Ishikawa (cell line): ENCODE measurements at regions not wholly inside any gene's neighbourhood (a gene's known extent, or its start where the extent isn't known, plus 50 kb on each side); places are given as distances from the start of the nearest gene placed in this dataset.

Experiments
- CEBPB ChIP-seq: IDR thresholded peaks from 2 replicates; pipeline ENCODE4 v1.6.1; 2012
- CREB1 ChIP-seq: IDR thresholded peaks from 2 replicates; pipeline ENCODE4 v1.6.1; 2012; ENCODE audit warnings: low read depth
- EGR1 ChIP-seq: IDR thresholded peaks from 2 replicates; pipeline ENCODE4 v1.6.1; 2012
- EP300 ChIP-seq: IDR thresholded peaks from 2 replicates; pipeline ENCODE4 v1.6.1; 2012; ENCODE audit warnings: borderline replicate concordance
- FOXM1 ChIP-seq: IDR thresholded peaks from 2 replicates; pipeline ENCODE4 v1.6.1; 2012; ENCODE audit warnings: low read depth, borderline replicate concordance
- MAX ChIP-seq: IDR thresholded peaks from 2 replicates; pipeline ENCODE4 v1.6.1; 2012
- NFIC ChIP-seq: IDR thresholded peaks from 2 replicates; pipeline ENCODE4 v1.6.1; 2012
- RAD21 ChIP-seq: IDR thresholded peaks from 2 replicates; pipeline ENCODE4 v1.6.1; 2012; ENCODE audit warnings: low read depth
- TAF1 ChIP-seq: IDR thresholded peaks from 2 replicates; pipeline ENCODE4 v1.6.1; 2012; ENCODE audit warnings: low read depth, mild to moderate bottlenecking
- TCF12 ChIP-seq: IDR thresholded peaks from 2 replicates; pipeline ENCODE4 v1.6.1; 2012; ENCODE audit warnings: low read depth
- TEAD4 ChIP-seq: IDR thresholded peaks from 2 replicates; pipeline ENCODE4 v1.6.1; 2012
- USF1 ChIP-seq: IDR thresholded peaks from 2 replicates; pipeline ENCODE4 v1.6.1; 2012
- YY1 ChIP-seq: IDR thresholded peaks from 2 replicates; pipeline ENCODE4 v1.6.1; 2012; ENCODE audit warnings: low read depth
- ZBTB7A ChIP-seq: IDR thresholded peaks from 2 replicates; pipeline ENCODE4 v1.6.1; 2012; ENCODE audit warnings: low read depth
- TF ChIP-seq, protein P1 (sequence below): IDR thresholded peaks from 2 replicates; pipeline ENCODE4 v1.6.1; 2012; ENCODE audit warnings: low read depth, mild to moderate bottlenecking

GRCh38 chr9:108088916-108089315, 599.3 kb upstream of the KLF4 start:
- TF ChIP-seq TCF12 (no peak), MAX (no peak), TEAD4 (no peak), YY1 (no peak), FOXM1 (no peak), CEBPB (no peak), NFIC (no peak), TAF1 (no peak)

GRCh38 chr9:108087781-108088180, 598.2 kb upstream of the KLF4 start:
- TF ChIP-seq EGR1 (no peak), NFIC (no peak), ZBTB7A (no peak), CREB1 (no peak), MAX (no peak), RAD21 (no peak)
- TF ChIP-seq, protein P1, sequence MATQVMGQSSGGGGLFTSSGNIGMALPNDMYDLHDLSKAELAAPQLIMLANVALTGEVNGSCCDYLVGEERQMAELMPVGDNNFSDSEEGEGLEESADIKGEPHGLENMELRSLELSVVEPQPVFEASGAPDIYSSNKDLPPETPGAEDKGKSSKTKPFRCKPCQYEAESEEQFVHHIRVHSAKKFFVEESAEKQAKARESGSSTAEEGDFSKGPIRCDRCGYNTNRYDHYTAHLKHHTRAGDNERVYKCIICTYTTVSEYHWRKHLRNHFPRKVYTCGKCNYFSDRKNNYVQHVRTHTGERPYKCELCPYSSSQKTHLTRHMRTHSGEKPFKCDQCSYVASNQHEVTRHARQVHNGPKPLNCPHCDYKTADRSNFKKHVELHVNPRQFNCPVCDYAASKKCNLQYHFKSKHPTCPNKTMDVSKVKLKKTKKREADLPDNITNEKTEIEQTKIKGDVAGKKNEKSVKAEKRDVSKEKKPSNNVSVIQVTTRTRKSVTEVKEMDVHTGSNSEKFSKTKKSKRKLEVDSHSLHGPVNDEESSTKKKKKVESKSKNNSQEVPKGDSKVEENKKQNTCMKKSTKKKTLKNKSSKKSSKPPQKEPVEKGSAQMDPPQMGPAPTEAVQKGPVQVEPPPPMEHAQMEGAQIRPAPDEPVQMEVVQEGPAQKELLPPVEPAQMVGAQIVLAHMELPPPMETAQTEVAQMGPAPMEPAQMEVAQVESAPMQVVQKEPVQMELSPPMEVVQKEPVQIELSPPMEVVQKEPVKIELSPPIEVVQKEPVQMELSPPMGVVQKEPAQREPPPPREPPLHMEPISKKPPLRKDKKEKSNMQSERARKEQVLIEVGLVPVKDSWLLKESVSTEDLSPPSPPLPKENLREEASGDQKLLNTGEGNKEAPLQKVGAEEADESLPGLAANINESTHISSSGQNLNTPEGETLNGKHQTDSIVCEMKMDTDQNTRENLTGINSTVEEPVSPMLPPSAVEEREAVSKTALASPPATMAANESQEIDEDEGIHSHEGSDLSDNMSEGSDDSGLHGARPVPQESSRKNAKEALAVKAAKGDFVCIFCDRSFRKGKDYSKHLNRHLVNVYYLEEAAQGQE = no peak

GRCh38 chr9:108086624-108087023, 597.1 kb upstream of the KLF4 start:
- TF ChIP-seq YY1 (no peak), MAX (no peak)

- TF ChIP-seq FOXM1 (no peak), EP300 (no peak), ZBTB7A (no peak), TEAD4 (no peak), TAF1 (no peak), CEBPB (no peak), YY1 (no peak), USF1 (no peak), MAX (no peak), NFIC (no peak)
- TF ChIP-seq, protein P1 = no peak
These were observed 595.7 kb upstream of the KLF4 start for GRCh38 chr9:108085294-108085693.

DNA sequence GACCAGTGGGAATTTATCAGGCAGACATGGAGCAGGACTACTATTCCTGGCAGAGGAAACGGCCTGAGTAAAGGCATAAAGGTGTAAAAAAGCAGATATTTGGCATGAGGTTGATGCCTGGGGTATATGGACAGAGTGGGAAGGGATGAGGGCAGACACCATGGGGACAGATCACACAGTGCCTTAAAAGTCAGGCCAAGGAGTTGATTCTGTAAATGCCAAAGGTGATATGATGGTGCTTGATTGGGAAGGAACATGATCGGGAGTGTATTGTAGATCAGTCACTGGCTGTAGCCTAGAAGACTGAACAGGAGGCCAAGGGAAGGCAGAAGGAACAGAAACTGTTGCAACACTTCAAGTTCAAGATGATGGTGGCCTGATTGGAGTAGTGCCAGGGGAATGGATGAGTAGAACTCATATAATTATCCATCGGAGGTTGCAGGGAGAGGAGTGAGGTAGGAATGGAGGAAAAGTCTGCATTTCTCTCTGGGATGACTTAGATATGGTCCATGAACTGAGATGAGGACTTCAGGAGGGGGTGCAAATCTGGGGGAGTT, 594.3 kb upstream of the KLF4 start:
- TF ChIP-seq FOXM1 (no peak), EGR1 (no peak), YY1 (no peak), TEAD4 (no peak), EP300 (no peak), CREB1 (no peak), USF1 (no peak), TCF12 (no peak), MAX (no peak), TAF1 (no peak), CEBPB (no peak), RAD21 (no peak)
- TF ChIP-seq, protein P1 = no peak
